ENCODE measurements at regions not wholly inside any gene's neighbourhood (a gene's known extent, or its start where the extent isn't known, plus 50 kb on each side); places are given as distances from the start of the nearest gene placed in this dataset.
"Not testable (repeated sequence)": the region's sequence is repeated elsewhere in the genome, so short reads cannot be mapped to it uniquely, and the experiment has no call there.

GRCh38 chr2:184186436-184186835 is 411.9 kb upstream of the ZNF804A start:
- no peaks in the 10 kb centered on the region for H3K36me3 ChIP-seq (ENCODE audit: control insufficient read depth, insufficient read depth, low read length)
- H3K27ac ChIP-seq (ENCODE audit: low read depth, low read length): no peak overlapping the region
- no peaks in the 10 kb centered on the region for H3K9me3 ChIP-seq (ENCODE audit: control insufficient read depth, insufficient read depth, low read length)
- no peak overlapping the region for H3K4me3 ChIP-seq (ENCODE audit: low read depth, low read length)
- H3K4me1 ChIP-seq (ENCODE audit: control insufficient read depth, insufficient read depth, low read length): no peaks in the 10 kb centered on the region
- no peaks in the 10 kb centered on the region for H3K27me3 ChIP-seq (ENCODE audit: control insufficient read depth, insufficient read depth, low read length)
- no peak overlapping the region for H3K9ac ChIP-seq (ENCODE audit: low read depth, low read length)

- Histone ChIP-seq H3K27me3 (ENCODE audit: control insufficient read depth, insufficient read depth, low read length) (no peaks in the 10 kb centered on the region), H3K9ac (ENCODE audit: low read depth, low read length) (no peak overlapping the region), H3K9me3 (ENCODE audit: control insufficient read depth, insufficient read depth, low read length) (no peaks in the 10 kb centered on the region), H3K4me3 (ENCODE audit: low read depth, low read length) (no peak overlapping the region), H3K4me1 (ENCODE audit: control insufficient read depth, insufficient read depth, low read length) (peaks cover under 1% of the 10 kb centered on the region; the same call in 1 of the 2 replicates), H3K27ac (ENCODE audit: low read depth, low read length) (no peak overlapping the region), H3K36me3 (ENCODE audit: control insufficient read depth, insufficient read depth, low read length) (no peaks in the 10 kb centered on the region)
Measured at GRCh38 chr2:184187421-184187971, 410.8 kb upstream of the ZNF804A start.

GRCh38 chr2:184190725-184191124 is 407.6 kb upstream of the ZNF804A start:
- Histone ChIP-seq H3K27ac (ENCODE audit: low read depth, low read length) (no peak overlapping the region), H3K4me1 (ENCODE audit: control insufficient read depth, insufficient read depth, low read length) (peaks cover 3% of the 10 kb centered on the region; the same call in 1 of the 2 replicates), H3K36me3 (ENCODE audit: control insufficient read depth, insufficient read depth, low read length) (no peaks in the 10 kb centered on the region), H3K27me3 (ENCODE audit: control insufficient read depth, insufficient read depth, low read length) (no peaks in the 10 kb centered on the region), H3K9ac (ENCODE audit: low read depth, low read length) (no peak overlapping the region), H3K9me3 (ENCODE audit: control insufficient read depth, insufficient read depth, low read length) (no peaks in the 10 kb centered on the region), H3K4me3 (ENCODE audit: low read depth, low read length) (no peak overlapping the region)

- peaks cover 14% of the 10 kb centered on the region for H3K4me1 ChIP-seq (ENCODE audit: control insufficient read depth, insufficient read depth, low read length)
- no peaks in the 10 kb centered on the region for H3K27me3 ChIP-seq (ENCODE audit: control insufficient read depth, insufficient read depth, low read length)
- no peak overlapping the region for H3K4me3 ChIP-seq (ENCODE audit: low read depth, low read length)
- no peaks in the 10 kb centered on the region for H3K36me3 ChIP-seq (ENCODE audit: control insufficient read depth, insufficient read depth, low read length)
- H3K27ac ChIP-seq (ENCODE audit: low read depth, low read length): no peak overlapping the region
- H3K9me3 ChIP-seq (ENCODE audit: control insufficient read depth, insufficient read depth, low read length): no peaks in the 10 kb centered on the region
- H3K9ac ChIP-seq (ENCODE audit: low read depth, low read length): no peak overlapping the region
Measured at GRCh38 chr2:184192649-184193048, 405.7 kb upstream of the ZNF804A start.

GRCh38 chr2:184197413-184197812 is 400.9 kb upstream of the ZNF804A start:
- H3K36me3 ChIP-seq (ENCODE audit: control insufficient read depth, insufficient read depth, low read length): no peaks in the 10 kb centered on the region
- no peak overlapping the region for H3K4me3 ChIP-seq (ENCODE audit: low read depth, low read length)
- no peaks in the 10 kb centered on the region for H3K9me3 ChIP-seq (ENCODE audit: control insufficient read depth, insufficient read depth, low read length)
- H3K27me3 ChIP-seq (ENCODE audit: control insufficient read depth, insufficient read depth, low read length): no peaks in the 10 kb centered on the region
- no peak overlapping the region for H3K27ac ChIP-seq (ENCODE audit: low read depth, low read length)
- peaks cover 25% of the 10 kb centered on the region for H3K4me1 ChIP-seq (ENCODE audit: control insufficient read depth, insufficient read depth, low read length)
- no peak overlapping the region for H3K9ac ChIP-seq (ENCODE audit: low read depth, low read length)

- not testable (repeated sequence) for H3K4me3 ChIP-seq (ENCODE audit: low read depth, low read length); H3K27me3 ChIP-seq (ENCODE audit: control insufficient read depth, insufficient read depth, low read length); H3K9me3 ChIP-seq (ENCODE audit: control insufficient read depth, insufficient read depth, low read length); H3K9ac ChIP-seq (ENCODE audit: low read depth, low read length); H3K36me3 ChIP-seq (ENCODE audit: control insufficient read depth, insufficient read depth, low read length)
- H3K27ac ChIP-seq (ENCODE audit: low read depth, low read length): peak overlapping the region; percentile 51
- peaks cover 22% of the 10 kb centered on the region for H3K4me1 ChIP-seq (ENCODE audit: control insufficient read depth, insufficient read depth, low read length)
Measured at GRCh38 chr2:184198791-184199190, 399.5 kb upstream of the ZNF804A start.

- Histone ChIP-seq H3K27me3 (ENCODE audit: control insufficient read depth, insufficient read depth, low read length) (no peaks in the 10 kb centered on the region), H3K9ac (ENCODE audit: low read depth, low read length) (no peak overlapping the region), H3K27ac (ENCODE audit: low read depth, low read length) (peak overlapping the region; percentile 51), H3K4me3 (ENCODE audit: low read depth, low read length) (no peak overlapping the region), H3K4me1 (ENCODE audit: control insufficient read depth, insufficient read depth, low read length) (peaks cover 22% of the 10 kb centered on the region), H3K36me3 (ENCODE audit: control insufficient read depth, insufficient read depth, low read length) (no peaks in the 10 kb centered on the region), H3K9me3 (ENCODE audit: control insufficient read depth, insufficient read depth, low read length) (no peaks in the 10 kb centered on the region)
Measured at GRCh38 chr2:184199274-184199673, 399.1 kb upstream of the ZNF804A start.

GRCh38 chr2:184201246-184201645 is 397.1 kb upstream of the ZNF804A start:
- no peak overlapping the region for H3K9ac ChIP-seq (ENCODE audit: low read depth, low read length)
- no peaks in the 10 kb centered on the region for H3K36me3 ChIP-seq (ENCODE audit: control insufficient read depth, insufficient read depth, low read length)
- no peak overlapping the region for H3K27ac ChIP-seq (ENCODE audit: low read depth, low read length)
- peaks cover 21% of the 10 kb centered on the region for H3K4me1 ChIP-seq (ENCODE audit: control insufficient read depth, insufficient read depth, low read length)
- no peaks in the 10 kb centered on the region for H3K9me3 ChIP-seq (ENCODE audit: control insufficient read depth, insufficient read depth, low read length)
- H3K27me3 ChIP-seq (ENCODE audit: control insufficient read depth, insufficient read depth, low read length): no peaks in the 10 kb centered on the region
- H3K4me3 ChIP-seq (ENCODE audit: low read depth, low read length): no peak overlapping the region

GRCh38 chr2:184203661-184204060 is 394.7 kb upstream of the ZNF804A start:
- Histone ChIP-seq H3K9ac (ENCODE audit: low read depth, low read length) (no peak overlapping the region), H3K27ac (ENCODE audit: low read depth, low read length) (no peak overlapping the region), H3K4me1 (ENCODE audit: control insufficient read depth, insufficient read depth, low read length) (0 out of 2 replicates have a peak, but pooled peaks cover 1% of the 10 kb centered on the region), H3K36me3 (ENCODE audit: control insufficient read depth, insufficient read depth, low read length) (no peaks in the 10 kb centered on the region), H3K27me3 (ENCODE audit: control insufficient read depth, insufficient read depth, low read length) (no peaks in the 10 kb centered on the region), H3K4me3 (ENCODE audit: low read depth, low read length) (no peak overlapping the region), H3K9me3 (ENCODE audit: control insufficient read depth, insufficient read depth, low read length) (no peaks in the 10 kb centered on the region)

GRCh38 chr2:184205048-184205596 is 393.2 kb upstream of the ZNF804A start:
- Histone ChIP-seq H3K36me3 (ENCODE audit: control insufficient read depth, insufficient read depth, low read length) (no peaks in the 10 kb centered on the region), H3K4me1 (ENCODE audit: control insufficient read depth, insufficient read depth, low read length) (no peaks in the 10 kb centered on the region), H3K9ac (ENCODE audit: low read depth, low read length) (no peak overlapping the region), H3K4me3 (ENCODE audit: low read depth, low read length) (no peak overlapping the region), H3K27ac (ENCODE audit: low read depth, low read length) (no peak overlapping the region), H3K9me3 (ENCODE audit: control insufficient read depth, insufficient read depth, low read length) (no peaks in the 10 kb centered on the region), H3K27me3 (ENCODE audit: control insufficient read depth, insufficient read depth, low read length) (no peaks in the 10 kb centered on the region)

- Histone ChIP-seq H3K9ac (ENCODE audit: low read depth, low read length) (no peak overlapping the region), H3K4me1 (ENCODE audit: control insufficient read depth, insufficient read depth, low read length) (no peaks in the 10 kb centered on the region), H3K27ac (ENCODE audit: low read depth, low read length) (no peak overlapping the region), H3K36me3 (ENCODE audit: control insufficient read depth, insufficient read depth, low read length) (no peaks in the 10 kb centered on the region), H3K27me3 (ENCODE audit: control insufficient read depth, insufficient read depth, low read length) (no peaks in the 10 kb centered on the region), H3K4me3 (ENCODE audit: low read depth, low read length) (no peak overlapping the region), H3K9me3 (ENCODE audit: control insufficient read depth, insufficient read depth, low read length) (no peaks in the 10 kb centered on the region)
Measured at GRCh38 chr2:184206045-184206444, 392.3 kb upstream of the ZNF804A start.

Data from HUES48 (cell line).